Fibroblast of lung (primary cell): ENCODE measurements at regions not wholly inside any gene's neighbourhood (a gene's known extent, or its start where the extent isn't known, plus 50 kb on each side); places are given as distances from the start of the nearest gene placed in this dataset.

ENCODE experiments used
- EZH2 ChIP-seq: IDR thresholded peaks from 2 replicates; pipeline ENCODE4 v1.5.1; 2012; ENCODE audit warnings: low read length, control low read depth, mild to moderate bottlenecking; ENCODE audit errors: missing control alignments
- TF ChIP-seq, protein P1 (sequence below), 2 donors: IDR thresholded peaks in 1 of 2; conservative IDR thresholded peaks in 1 of 2; 1 replicate in 1 of 2; 2 replicates in 1 of 2; pipeline ENCODE4 v1.5.1; 2011 to 2012; ENCODE audit warnings: low read length in 2 of 2, control low read depth in 1 of 2, inconsistent platforms in 1 of 2, low read depth in 1 of 2, mild to moderate bottlenecking in 1 of 2

DNA sequence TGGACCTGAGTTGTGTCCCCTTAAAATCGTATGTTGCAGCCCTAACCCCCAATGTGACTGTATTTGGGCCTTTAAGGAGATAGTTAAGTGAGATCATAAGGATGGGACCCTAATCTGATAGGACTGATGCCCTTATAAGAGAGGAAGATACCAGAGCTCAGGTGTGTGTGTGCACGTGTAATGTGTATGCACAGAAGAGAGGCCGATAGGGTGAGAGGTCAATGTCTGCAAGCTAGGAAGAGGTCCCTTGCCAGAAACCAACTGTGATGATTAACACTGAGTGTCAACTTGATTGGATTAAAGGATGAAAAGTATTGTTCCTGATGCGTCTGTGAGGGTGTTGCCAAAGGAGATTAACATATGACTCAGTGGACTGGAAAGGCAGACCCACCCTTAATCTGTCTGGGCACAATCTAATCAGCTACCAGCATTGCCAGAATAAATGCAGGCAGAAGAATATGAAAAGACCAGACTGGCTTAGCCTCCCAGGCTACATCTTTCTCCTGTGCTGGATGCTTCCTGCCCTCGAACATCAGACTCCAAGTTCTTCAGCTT, 299.8 kb downstream of the LRFN2 start:
- TF ChIP-seq, protein P1, sequence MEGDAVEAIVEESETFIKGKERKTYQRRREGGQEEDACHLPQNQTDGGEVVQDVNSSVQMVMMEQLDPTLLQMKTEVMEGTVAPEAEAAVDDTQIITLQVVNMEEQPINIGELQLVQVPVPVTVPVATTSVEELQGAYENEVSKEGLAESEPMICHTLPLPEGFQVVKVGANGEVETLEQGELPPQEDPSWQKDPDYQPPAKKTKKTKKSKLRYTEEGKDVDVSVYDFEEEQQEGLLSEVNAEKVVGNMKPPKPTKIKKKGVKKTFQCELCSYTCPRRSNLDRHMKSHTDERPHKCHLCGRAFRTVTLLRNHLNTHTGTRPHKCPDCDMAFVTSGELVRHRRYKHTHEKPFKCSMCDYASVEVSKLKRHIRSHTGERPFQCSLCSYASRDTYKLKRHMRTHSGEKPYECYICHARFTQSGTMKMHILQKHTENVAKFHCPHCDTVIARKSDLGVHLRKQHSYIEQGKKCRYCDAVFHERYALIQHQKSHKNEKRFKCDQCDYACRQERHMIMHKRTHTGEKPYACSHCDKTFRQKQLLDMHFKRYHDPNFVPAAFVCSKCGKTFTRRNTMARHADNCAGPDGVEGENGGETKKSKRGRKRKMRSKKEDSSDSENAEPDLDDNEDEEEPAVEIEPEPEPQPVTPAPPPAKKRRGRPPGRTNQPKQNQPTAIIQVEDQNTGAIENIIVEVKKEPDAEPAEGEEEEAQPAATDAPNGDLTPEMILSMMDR (conservative IDR thresholded peaks at IDR 0.05 in 1 of 2, IDR thresholded peaks at IDR 0.05 in 1 of 2; ENCODE audit: low read depth in 1 of 2, low read length in 2 of 2), result no peak
- no peak for TF ChIP-seq EZH2
